ENCODE measurements at regions not wholly inside any gene's neighbourhood (a gene's known extent, or its start where the extent isn't known, plus 50 kb on each side); places are given as distances from the start of the nearest gene placed in this dataset.

- no peak overlapping the region for H3K27ac ChIP-seq (replicated peaks in 1 of 4)
- no peak overlapping the region for H3K4me3 ChIP-seq
- H3K4me1 ChIP-seq: no peaks in the 10 kb centered on the region
- 40% methylated on average over 5 of the region's 5 CpGs for WGBS
- intact Hi-C loops (cut with DNase I): no loop called here
- DNase-seq (ENCODE audit: extremely low spot score): no peak
- no peaks in the 10 kb centered on the region for H3K36me3 ChIP-seq
- TF ChIP-seq EP300 (IDR thresholded peaks at IDR 0.05) (no peak), CTCF (IDR thresholded peaks at IDR 0.05) (no peak), POLR2A (IDR thresholded peaks at IDR 0.05; ENCODE audit: low read depth) (no peak), POLR2AphosphoS5 (IDR thresholded peaks at IDR 0.05) (no peak)
- no peaks in the 10 kb centered on the region for H3K9me3 ChIP-seq
- H3K27me3 ChIP-seq: peaks cover 0 to 42% (median 0%) of the 10 kb centered on the region in 4 donors
These were observed 57.2 kb downstream of the SOX1 start for GRCh38 chr13:112124141-112124540.

- H3K4me1 ChIP-seq: no peaks in the 10 kb centered on the region
- no peaks in the 10 kb centered on the region for H3K36me3 ChIP-seq
- intact Hi-C loops (cut with DNase I): no loop called here
- H3K4me3 ChIP-seq: no peak overlapping the region
- TF ChIP-seq CTCF (IDR thresholded peaks at IDR 0.05) (no peak), POLR2AphosphoS5 (IDR thresholded peaks at IDR 0.05) (no peak), POLR2A (IDR thresholded peaks at IDR 0.05; ENCODE audit: low read depth) (no peak)
- H3K27me3 ChIP-seq: peaks cover 0 to 67% (median 0%) of the 10 kb centered on the region in 4 donors
- no peak for DNase-seq (ENCODE audit: extremely low spot score)
- no peak overlapping the region for H3K27ac ChIP-seq (replicated peaks in 1 of 4)
- H3K9me3 ChIP-seq: no peaks in the 10 kb centered on the region
- WGBS: 74% methylated on average over 15 of the region's 15 CpGs
These were observed 60.8 kb downstream of the SOX1 start for GRCh38 chr13:112127564-112128330.

GRCh38 chr13:112128331-112128610, 61.3 kb downstream of the SOX1 start:
- H3K9me3 ChIP-seq: no peaks in the 10 kb centered on the region
- H3K27me3 ChIP-seq: peaks cover 0 to 71% (median 0%) of the 10 kb centered on the region in 4 donors
- no peaks in the 10 kb centered on the region for H3K4me1 ChIP-seq
- no peak for DNase-seq (ENCODE audit: extremely low spot score)
- no peak overlapping the region for H3K4me3 ChIP-seq
- 39% methylated on average over 2 of the region's 8 CpGs for WGBS
- intact Hi-C loops (cut with DNase I): no loop called here
- no peak overlapping the region for H3K27ac ChIP-seq (replicated peaks in 1 of 4)
- H3K36me3 ChIP-seq: no peaks in the 10 kb centered on the region
- TF ChIP-seq POLR2A (IDR thresholded peaks at IDR 0.05; ENCODE audit: low read depth) (no peak), EP300 (IDR thresholded peaks at IDR 0.05) (no peak), POLR2AphosphoS5 (IDR thresholded peaks at IDR 0.05) (no peak), CTCF (IDR thresholded peaks at IDR 0.05) (no peak)

GRCh38 chr13:112130418-112130817, 63.5 kb downstream of the SOX1 start:
- no peak overlapping the region for H3K27ac ChIP-seq (replicated peaks in 1 of 4)
- WGBS: 89% methylated on average over 7 of the region's 7 CpGs
- H3K4me1 ChIP-seq: peaks cover 0 to 8% (median 0%) of the 10 kb centered on the region in 4 donors
- no peak overlapping the region for H3K4me3 ChIP-seq
- peaks cover 0 to 66% (median 0%) of the 10 kb centered on the region in 4 donors for H3K27me3 ChIP-seq
- DNase-seq (ENCODE audit: extremely low spot score): no peak
- intact Hi-C loops (cut with DNase I): no loop called here
- H3K9me3 ChIP-seq: no peaks in the 10 kb centered on the region
- no peaks in the 10 kb centered on the region for H3K36me3 ChIP-seq
- TF ChIP-seq EP300 (IDR thresholded peaks at IDR 0.05) (no peak), CTCF (IDR thresholded peaks at IDR 0.05) (no peak), POLR2A (IDR thresholded peaks at IDR 0.05; ENCODE audit: low read depth) (no peak), POLR2AphosphoS5 (IDR thresholded peaks at IDR 0.05) (no peak)

All from esophagus muscularis mucosa (tissue), 4 donors.